IMR-90 (cell line): ENCODE measurements at regions not wholly inside any gene's neighbourhood (a gene's known extent, or its start where the extent isn't known, plus 50 kb on each side); places are given as distances from the start of the nearest gene placed in this dataset.

Experiments used
- ATAC-seq: fragments of 200-7000 bp; cut with Tn5 transposase; 2 replicates; pipeline ENCODE4 v1.9.1; 2020; ENCODE audit warnings: low read depth, mild to moderate bottlenecking, moderate library complexity
- BruUV-seq: library from RNA; stranded (reverse); fragments of 400-500 nt; replicated peaks from 2 replicates; lab custom pipeline; 2021; lab: Mats Ljungman, UMichigan
- CTCF ChIA-PET: fragments of 300-600 bp; formaldehyde crosslinking; extraction: SDS; loops from one replicate; lab custom pipeline; 2021; ENCODE audit warnings: antibody characterized with exemption; lab: Yijun Ruan, JAX
- POLR2A ChIA-PET: fragments of 300-600 bp; sonication (Branson Sonifier 250); formaldehyde crosslinking; loops from one replicate; lab custom pipeline; 2022; ENCODE audit warnings: antibody characterized with exemption; ENCODE audit not compliant: unreplicated experiment; lab: Charles Lee
- DNase-seq: peaks from one replicate; pipeline ENCODE4 v3.0.0; 2013
- H2AFZ ChIP-seq: replicated peaks from 2 replicates; pipeline ENCODE3; 2013; ENCODE audit warnings: low read length, mild to moderate bottlenecking; ENCODE audit not compliant: poor library complexity
- H2AK5ac ChIP-seq: 2 replicates; pipeline ENCODE4 v1.6.1; 2013; ENCODE audit warnings: low read depth, low read length, inconsistent platforms
- H2AK9ac ChIP-seq: replicated peaks from 2 replicates; pipeline ENCODE3; 2013; ENCODE audit warnings: mild to moderate bottlenecking, low read depth, low read length, moderate library complexity; ENCODE audit not compliant: poor library complexity
- H2BK120ac ChIP-seq: 2 replicates; pipeline ENCODE4 v1.6.1; 2013; ENCODE audit warnings: low read depth, low read length, inconsistent platforms
- H2BK15ac ChIP-seq: 3 replicates; pipeline ENCODE4 v1.6.1; 2013; ENCODE audit warnings: low read depth, low read length, inconsistent platforms
- H2BK20ac ChIP-seq: 2 replicates; pipeline ENCODE4 v1.6.1; 2013; ENCODE audit warnings: low read depth, mild to moderate bottlenecking, inconsistent platforms, low read length, moderate library complexity
- H2BK5ac ChIP-seq: 2 replicates; pipeline ENCODE4 v1.6.1; 2013; ENCODE audit warnings: mild to moderate bottlenecking, low read depth, low read length, inconsistent platforms; ENCODE audit not compliant: poor library complexity, severe bottlenecking
- H3K14ac ChIP-seq: replicated peaks from 2 replicates; pipeline ENCODE4 v1.6.1; 2013; ENCODE audit warnings: low read depth, low read length, inconsistent platforms
- H3K18ac ChIP-seq: 2 replicates; pipeline ENCODE4 v1.6.1; 2013; ENCODE audit warnings: low read depth, low read length, control low read depth
- H3K23ac ChIP-seq: 2 replicates; pipeline ENCODE4 v1.6.1; 2013; ENCODE audit warnings: low read depth, low read length, inconsistent platforms
- H3K27ac ChIP-seq: 2 replicates; pipeline ENCODE4 v1.5.1; 2013; ENCODE audit warnings: mild to moderate bottlenecking, control low read depth, low read length; ENCODE audit not compliant: insufficient read depth
- H3K27me3 ChIP-seq: 2 replicates; pipeline ENCODE4 v1.6.1; 2013; ENCODE audit warnings: low read length; ENCODE audit not compliant: control insufficient read depth, insufficient read depth
- H3K36me3 ChIP-seq: 2 replicates; pipeline ENCODE4 v1.6.1; 2013; ENCODE audit warnings: low read length, mixed read lengths; ENCODE audit not compliant: control insufficient read depth, insufficient read depth
- H3K4ac ChIP-seq: 2 replicates; pipeline ENCODE4 v1.6.1; 2013; ENCODE audit warnings: low read depth, low read length, inconsistent platforms
- H3K4me1 ChIP-seq: 2 replicates; pipeline ENCODE4 v1.6.1; 2013; ENCODE audit warnings: low read length, mixed read lengths; ENCODE audit not compliant: control insufficient read depth, insufficient read depth
- H3K4me2 ChIP-seq: 2 replicates; pipeline ENCODE4 v1.6.1; 2013; ENCODE audit warnings: low read depth, mild to moderate bottlenecking, control low read depth, low read length, moderate library complexity
- H3K4me3 ChIP-seq: 2 replicates; pipeline ENCODE4 v1.5.1; 2013; ENCODE audit warnings: low read depth, mild to moderate bottlenecking, control low read depth, low read length, moderate library complexity; ENCODE audit not compliant: insufficient read depth
- H3K56ac ChIP-seq: 2 replicates; pipeline ENCODE4 v1.6.1; 2013; ENCODE audit warnings: low read length, inconsistent platforms; ENCODE audit not compliant: insufficient read depth; ENCODE audit errors: extremely low read depth
- H3K79me1 ChIP-seq, 2 experiments: 2 replicates each; pipeline ENCODE4 v1.6.1; 2013; ENCODE audit warnings: low read length in 2 of 2, inconsistent platforms in 1 of 2, low read depth in 1 of 2
- H3K9ac ChIP-seq: 2 replicates; pipeline ENCODE4 v1.6.1; 2013; ENCODE audit warnings: low read depth, low read length, control low read depth
- H3K9me1 ChIP-seq: 2 replicates; pipeline ENCODE4 v1.6.1; 2013; ENCODE audit warnings: low read length, inconsistent platforms; ENCODE audit not compliant: insufficient read depth
- H3K9me3 ChIP-seq: 2 replicates; pipeline ENCODE4 v1.6.1; 2013; ENCODE audit warnings: low read length; ENCODE audit not compliant: control insufficient read depth, insufficient read depth
- H4K20me1 ChIP-seq: 2 replicates; pipeline ENCODE4 v1.6.1; 2013; ENCODE audit warnings: low read length, inconsistent platforms; ENCODE audit not compliant: insufficient read depth
- H4K5ac ChIP-seq: 2 replicates; pipeline ENCODE4 v1.6.1; 2013; ENCODE audit warnings: mild to moderate bottlenecking, low read depth, low read length, control low read depth
- H4K8ac ChIP-seq, 2 experiments: 2 replicates each; pipeline ENCODE4 v1.6.1; 2013; ENCODE audit warnings: low read depth in 2 of 2, low read length in 2 of 2, control low read depth in 1 of 2, inconsistent platforms in 1 of 2
- H4K91ac ChIP-seq: 2 replicates; pipeline ENCODE4 v1.6.1; 2013; ENCODE audit warnings: low read depth, low read length, inconsistent platforms; ENCODE audit not compliant: insufficient read depth
- RFX5 ChIP-seq: IDR thresholded peaks from 2 replicates; pipeline ENCODE4 v1.8.0; 2012; ENCODE audit warnings: low read depth, mild to moderate bottlenecking, low read length, moderate library complexity
- dilution Hi-C: fragments of 300-500 bp; cut with HindIII; formaldehyde crosslinking; loops from one replicate; pipeline ENCODE4 v1.14.3; 2018; ENCODE audit warnings: low sequenced_read_pairs; ENCODE audit not compliant: unreplicated experiment
- in situ Hi-C: fragments of 300-500 bp; cut with MboI; formaldehyde crosslinking; loops from 3 replicates; pipeline ENCODE4 v1.14.3; 2019; ENCODE audit warnings: low sequenced_read_pairs, inconsistent platforms, mixed read lengths
- intact Hi-C: fragments of 100-400 bp; cut with micrococcal nuclease; formaldehyde crosslinking; loops from 2 replicates; pipeline ENCODE4 v1.10.0; 2022

GRCh38 chr14:82451675-82452074, 918.0 kb upstream of the SEL1L start:
- Histone ChIP-seq H2AFZ (no peak overlapping the region), H3K23ac (no peak overlapping the region), H3K79me1 (no peaks in the 10 kb centered on the region), H3K9ac (no peak overlapping the region), H3K9me1 (no peaks in the 10 kb centered on the region), H3K4me2 (no peak overlapping the region), H4K91ac (no peak overlapping the region), H2AK5ac (no peak overlapping the region), H3K4me1 (no peaks in the 10 kb centered on the region), H3K14ac (no peak overlapping the region), H2BK120ac (no peak overlapping the region), H3K36me3 (no peaks in the 10 kb centered on the region), H3K56ac (no peak overlapping the region), H3K9me3 (peaks cover 13% of the 10 kb centered on the region), H4K20me1 (no peaks in the 10 kb centered on the region), H4K8ac (no peak overlapping the region), H4K5ac (no peak overlapping the region), H3K4ac (no peak overlapping the region), H2BK15ac (no peak overlapping the region), H2BK5ac (no peak overlapping the region), H2AK9ac (no peak overlapping the region), H3K27ac (no peak overlapping the region), H2BK20ac (no peak overlapping the region), H3K18ac (no peak overlapping the region), H3K4me3 (no peak overlapping the region), H3K27me3 (no peaks in the 10 kb centered on the region)
- ChIA-PET CTCF (no interaction called here), POLR2A (no interaction called here)
- intact Hi-C loops (no loop called here), in situ Hi-C loops (no loop called here), dilution Hi-C loops (no loop called here)
- ATAC-seq: no peak
- DNase-seq: no peak
- BruUV-seq: no TSS peak
- TF ChIP-seq RFX5: no peak
